ENCODE measurements at regions not wholly inside any gene's neighbourhood (a gene's known extent, or its start where the extent isn't known, plus 50 kb on each side); places are given as distances from the start of the nearest gene placed in this dataset.

DNA sequence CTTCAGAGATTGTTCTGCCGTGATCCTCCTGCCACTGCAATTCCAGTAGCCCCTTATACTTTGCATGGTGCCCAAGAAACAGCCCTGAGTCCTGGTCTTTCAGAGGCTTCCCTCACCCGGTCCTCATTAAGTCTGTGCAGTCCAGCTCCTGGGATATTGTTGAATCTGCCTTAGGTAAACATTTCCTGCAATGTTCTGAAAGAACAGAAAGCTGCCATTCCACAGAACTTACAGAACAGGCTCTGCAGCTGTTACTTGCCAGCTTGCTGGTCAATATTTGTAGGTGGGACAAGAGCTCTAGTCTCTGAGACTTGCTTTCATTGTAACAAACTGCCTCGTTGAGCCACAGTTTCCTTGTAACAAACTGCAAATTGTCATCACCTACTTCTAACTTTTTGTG lies 115.0 kb upstream of the KIF5B start:
- DNase-seq (ENCODE audit: low read depth in 2 of 2) = no peak

DNA sequence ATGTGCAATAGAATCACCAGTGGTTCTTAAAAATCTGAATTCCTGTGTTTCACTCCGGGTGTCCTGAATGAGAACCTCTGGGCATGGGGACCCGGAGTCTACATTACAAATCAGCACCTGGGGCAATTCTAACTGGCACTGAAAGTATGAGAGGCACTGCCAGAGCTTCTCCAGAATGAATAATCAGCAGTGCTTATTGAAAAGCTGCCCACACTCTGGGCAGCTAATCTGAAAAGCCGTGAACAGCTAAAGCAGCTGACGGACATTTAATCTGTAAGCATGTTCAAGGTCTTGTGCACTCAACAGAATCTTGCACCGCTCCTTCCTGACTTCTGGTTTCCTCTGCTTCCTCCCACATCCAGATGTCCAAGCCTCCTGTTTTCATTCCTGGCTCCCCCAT lies 113.3 kb upstream of the KIF5B start:
- DNase-seq (ENCODE audit: low read depth in 2 of 2) = no peak

DNA sequence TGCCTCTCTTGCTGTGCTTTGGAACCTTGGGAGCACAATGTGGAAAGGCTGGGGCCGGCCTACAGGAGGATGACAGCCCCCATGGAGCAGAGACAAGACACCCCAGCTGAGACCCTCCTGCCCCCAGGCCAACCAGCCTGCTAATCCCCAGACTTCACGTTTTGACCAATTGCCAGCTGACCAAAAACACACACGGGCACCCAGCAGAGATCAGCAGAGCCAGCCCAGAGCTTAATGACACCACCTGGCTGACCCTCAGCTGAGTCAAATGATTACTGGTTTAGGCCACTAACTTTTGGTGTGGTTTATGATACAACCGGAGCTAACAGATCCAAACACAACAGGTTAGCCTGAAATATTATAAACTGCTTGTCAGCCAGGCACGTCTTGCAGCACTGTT lies 111.2 kb upstream of the KIF5B start:
- no peak for DNase-seq (ENCODE audit: low read depth in 2 of 2)

DNA sequence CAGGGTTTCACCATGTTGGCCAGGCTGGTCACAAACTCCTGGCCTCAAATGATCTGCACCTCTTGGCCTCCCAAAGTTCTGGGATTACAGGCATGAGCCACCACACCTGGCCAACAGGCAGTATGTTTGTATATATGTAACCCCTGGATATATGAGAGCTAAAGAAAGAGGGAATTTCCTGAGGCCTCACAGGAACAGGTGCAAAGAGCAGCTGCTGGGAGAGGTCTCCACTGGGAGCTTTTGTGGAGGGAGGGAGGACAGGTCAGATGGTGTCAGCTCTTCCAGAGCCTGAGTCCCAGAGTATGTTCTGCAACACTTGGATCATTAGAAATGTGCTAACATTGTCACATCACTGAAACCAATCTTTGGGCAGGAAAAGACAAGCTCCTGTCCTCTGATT lies 110.1 kb upstream of the KIF5B start:
- no peak for DNase-seq (ENCODE audit: low read depth in 2 of 2)

DNA sequence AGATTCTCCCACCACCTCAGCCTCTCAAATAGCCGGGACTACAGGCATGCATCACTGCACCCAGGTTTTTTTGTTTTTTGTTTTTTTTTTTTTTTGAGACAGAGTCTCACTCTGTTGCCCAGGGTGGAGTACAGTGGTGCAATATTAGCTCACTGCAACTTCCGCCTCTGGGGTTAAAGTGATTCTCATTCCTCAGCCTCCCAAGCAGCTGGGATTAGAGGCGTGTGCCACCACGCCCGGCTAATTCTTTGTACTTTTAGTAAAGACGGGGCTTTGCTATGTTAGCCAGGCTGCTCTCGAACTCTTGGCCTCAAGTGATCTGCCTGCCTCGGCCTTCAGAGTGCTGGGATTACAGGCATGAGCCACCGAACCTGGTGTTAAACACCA lies 107.5 kb upstream of the KIF5B start:
- DNase-seq (ENCODE audit: low read depth in 2 of 2) = no peak

DNA sequence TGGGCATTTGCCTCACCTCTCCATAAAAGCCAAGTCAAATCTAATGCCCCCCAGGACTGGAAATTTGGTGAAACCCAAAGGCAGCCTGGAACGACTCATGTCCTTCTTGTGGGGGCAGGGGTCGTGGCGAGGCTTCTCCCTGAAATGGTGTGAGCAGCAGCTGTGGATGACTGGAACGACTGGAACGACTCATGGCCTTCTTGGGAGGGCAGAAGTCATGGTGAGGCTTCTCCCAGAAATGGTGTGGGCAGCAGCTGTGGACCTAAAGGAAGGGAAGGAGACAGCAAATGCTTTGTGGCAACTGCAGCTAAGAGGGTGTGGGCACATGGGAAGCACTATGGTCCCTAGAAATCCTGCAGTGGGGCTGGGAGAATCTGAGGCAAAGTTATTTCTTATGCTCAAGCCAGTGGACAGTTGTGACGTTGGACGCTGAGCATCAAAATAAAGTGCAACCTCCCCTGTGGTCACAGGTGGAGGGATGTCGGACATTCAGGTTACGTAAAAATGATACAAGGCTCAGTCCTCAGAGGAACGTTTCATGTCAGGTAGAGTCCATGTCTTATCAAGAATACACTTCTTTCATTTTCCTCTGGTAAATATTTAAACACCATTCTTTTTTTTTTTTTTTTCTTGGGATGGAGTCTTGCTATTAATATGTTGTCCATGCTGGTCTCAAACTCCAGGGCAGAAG lies 107.0 kb upstream of the KIF5B start:
- no peak for DNase-seq (ENCODE audit: low read depth in 2 of 2)

DNA sequence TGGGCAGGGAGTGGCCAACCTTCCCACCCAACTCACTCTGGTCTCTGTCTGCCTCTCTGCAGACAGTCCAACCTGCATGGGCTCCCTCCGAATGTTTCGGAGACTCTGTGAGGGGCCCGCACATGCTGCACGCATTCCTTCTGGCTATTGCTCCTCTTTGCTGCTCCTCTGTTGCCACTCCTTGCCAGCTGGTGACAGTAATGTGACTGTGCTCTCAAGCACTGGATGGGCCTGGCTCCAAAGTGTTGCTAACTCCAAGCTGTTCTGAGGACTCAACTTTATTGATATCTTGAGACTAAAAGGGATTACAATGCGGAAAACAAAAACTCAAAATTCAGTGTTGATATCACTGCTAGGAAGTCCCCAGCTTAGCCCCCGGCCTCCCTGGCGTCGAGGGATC lies 105.4 kb upstream of the KIF5B start:
- no peak for DNase-seq (ENCODE audit: low read depth in 2 of 2)

DNA sequence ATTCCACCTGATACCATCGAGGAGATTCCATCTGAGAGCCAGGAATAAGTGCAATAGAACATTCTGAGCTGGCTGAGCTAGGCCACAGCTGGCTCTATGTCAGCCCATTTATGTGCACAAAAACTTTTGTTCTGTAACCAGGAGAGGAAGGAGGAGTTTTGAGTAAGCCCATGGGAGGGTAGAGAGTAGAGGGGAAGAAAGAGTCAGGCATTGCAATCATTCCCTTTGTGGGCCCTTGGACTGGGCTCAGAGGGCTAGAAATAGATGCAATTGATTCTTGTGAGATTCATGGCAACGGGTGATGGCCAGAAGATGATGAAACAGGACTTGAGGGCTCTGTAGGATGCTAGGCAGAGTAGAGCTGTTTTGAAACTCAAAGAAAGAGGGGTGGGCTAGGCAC lies 104.6 kb upstream of the KIF5B start:
- DNase-seq (ENCODE audit: low read depth in 2 of 2) = no peak

DNA sequence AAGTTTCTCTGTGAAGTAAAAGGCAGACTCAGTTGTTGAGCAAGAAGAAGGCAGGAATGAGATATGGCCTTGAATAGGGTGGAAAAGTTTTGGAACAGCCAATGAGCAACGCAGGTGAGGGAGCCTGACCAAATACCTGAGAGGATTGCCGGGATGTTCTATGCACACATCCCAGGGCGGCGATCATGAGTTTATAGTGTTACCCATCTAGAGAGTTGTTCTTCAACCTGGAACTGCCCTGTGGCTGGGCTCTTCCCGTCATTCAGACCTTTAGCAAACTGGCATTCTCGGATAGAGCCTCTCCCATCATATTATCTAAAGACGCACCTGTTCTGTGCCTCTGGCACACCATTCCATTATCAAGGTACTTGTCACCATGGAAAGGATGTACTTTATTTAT lies 103.0 kb upstream of the KIF5B start:
- no peak for DNase-seq (ENCODE audit: low read depth in 2 of 2)

DNA sequence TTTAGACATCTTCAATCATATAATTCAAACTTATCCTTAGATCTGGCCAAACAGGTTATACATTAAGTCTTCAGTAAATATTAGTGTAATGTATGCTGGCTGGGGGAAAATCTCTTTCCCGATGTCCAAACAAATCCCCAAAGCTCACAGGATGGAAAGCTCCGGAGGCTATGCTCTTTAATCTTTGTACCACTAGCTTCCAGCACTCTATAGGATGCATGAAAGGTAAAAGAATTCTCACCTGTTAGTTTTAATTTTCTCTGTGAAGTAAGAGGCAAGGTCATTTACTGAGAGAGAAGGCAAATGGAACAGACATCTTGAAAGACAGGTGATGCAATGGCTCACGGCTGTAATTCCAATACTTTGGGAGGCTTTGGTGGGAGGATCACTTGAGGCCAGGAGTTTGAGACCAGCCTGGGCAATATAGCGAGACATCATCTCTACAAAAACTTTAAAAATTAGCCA lies 99.8 kb upstream of the KIF5B start:
- DNase-seq (ENCODE audit: low read depth in 2 of 2) = no peak

DNA sequence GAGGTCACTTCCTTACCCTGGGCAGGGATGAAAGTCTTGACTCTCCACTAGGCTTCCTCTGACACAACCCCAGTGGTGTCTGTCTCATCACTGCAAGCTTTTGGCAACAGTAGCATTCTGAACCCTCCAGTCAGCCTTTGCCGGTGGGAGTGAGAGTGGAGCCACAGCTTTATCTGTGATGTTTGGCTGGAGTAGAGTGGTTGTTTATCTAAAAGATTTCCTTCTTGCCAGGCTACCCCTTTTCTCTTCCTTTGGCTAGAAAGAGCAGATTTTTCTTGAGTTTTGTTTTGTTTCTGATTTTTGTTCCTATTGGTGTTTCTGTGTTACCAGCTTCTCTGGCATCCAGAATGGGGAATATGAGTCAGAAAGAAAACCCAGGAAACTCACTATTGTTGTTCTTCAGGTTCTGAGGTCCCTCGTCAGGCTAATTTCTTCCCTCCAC lies 98.9 kb upstream of the KIF5B start:
- no peak for DNase-seq (ENCODE audit: low read depth in 2 of 2)

DNA sequence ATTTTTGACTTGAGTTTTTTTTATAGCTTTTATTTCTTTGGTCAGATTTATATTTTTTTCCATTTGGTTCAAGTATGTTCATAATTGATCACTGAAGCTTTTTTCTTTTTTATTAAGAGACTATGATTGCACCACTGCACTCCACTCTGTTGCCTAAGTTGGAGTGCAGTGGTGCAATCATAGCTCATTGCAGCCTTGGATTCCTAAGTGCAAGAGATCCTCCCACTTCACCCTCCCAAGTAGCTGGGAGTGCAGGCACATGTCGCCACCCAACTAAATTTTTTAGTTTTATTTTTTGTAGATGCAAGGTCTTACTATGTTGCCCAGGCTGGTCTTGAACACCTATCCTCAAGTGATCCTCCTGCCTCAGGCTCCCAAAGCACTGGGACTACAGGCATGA lies 97.7 kb upstream of the KIF5B start:
- no peak for DNase-seq (ENCODE audit: low read depth in 2 of 2)

DNA sequence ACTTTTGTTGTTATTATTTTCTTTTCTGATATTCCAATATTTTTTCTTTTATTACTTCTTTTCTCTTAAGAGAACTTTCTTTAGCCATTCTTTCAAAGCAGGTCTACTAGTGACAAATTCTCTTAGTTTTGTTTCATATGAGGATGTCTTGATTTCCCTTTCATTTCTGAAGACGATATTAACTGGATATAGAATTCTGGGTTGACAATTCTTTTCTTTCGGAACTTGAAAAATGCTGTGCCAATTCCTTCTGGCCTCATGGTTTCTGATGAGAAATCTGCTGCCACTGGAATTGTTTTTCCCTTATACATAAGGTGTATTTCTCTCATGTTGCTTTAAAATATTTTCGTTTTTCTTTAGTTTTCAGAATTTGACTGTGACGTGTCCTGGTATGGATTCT lies 97.0 kb upstream of the KIF5B start:
- DNase-seq (ENCODE audit: low read depth in 2 of 2) = no peak

DNA sequence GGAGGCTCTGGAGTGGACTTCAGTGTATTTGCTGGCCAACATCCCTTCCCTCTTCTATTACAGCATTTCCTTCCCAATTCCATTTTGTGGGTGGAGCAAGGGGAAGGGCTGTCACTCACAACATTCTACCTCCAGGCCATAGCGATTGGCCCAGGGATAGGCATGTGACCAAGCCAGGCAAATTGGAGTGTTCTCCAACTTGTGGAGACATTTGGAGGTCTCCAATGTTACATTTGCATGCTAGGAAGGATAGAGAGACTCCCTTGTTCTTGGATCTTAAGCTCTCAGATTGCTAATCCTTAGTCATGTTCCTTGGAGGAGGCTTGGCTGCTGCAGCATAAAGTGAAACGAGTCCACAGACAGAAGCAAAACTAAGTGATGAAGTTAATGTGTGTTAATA lies 95.6 kb upstream of the KIF5B start:
- DNase-seq (ENCODE audit: low read depth in 2 of 2) = no peak

DNA sequence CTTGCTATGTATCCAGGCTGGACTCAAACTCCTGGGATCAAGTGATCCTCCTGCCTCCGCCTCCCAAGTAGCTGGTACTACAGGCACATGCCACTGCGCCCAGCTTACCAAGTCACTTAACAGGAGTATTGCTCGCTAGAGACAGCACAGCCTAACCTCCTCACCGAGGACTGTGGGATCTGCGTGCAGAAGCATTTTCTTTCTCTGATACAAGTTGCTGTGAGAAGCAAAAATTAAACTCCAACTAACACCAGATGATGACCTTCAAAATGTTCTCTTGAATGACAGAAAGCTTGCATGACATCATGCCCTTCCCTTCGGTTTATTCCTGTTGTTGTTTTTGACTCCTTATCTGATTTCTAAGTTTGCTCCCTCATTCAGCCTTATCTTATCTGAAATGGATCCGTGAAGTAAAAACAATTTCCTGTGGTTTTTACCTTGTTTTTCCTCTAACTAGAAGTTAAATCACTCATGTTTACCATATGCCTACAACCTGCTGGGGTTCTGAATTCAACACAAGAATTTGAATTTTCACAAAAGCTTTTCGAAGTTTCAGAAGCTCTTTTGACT lies 94.4 kb upstream of the KIF5B start:
- DNase-seq (ENCODE audit: low read depth in 2 of 2) = no peak

DNA sequence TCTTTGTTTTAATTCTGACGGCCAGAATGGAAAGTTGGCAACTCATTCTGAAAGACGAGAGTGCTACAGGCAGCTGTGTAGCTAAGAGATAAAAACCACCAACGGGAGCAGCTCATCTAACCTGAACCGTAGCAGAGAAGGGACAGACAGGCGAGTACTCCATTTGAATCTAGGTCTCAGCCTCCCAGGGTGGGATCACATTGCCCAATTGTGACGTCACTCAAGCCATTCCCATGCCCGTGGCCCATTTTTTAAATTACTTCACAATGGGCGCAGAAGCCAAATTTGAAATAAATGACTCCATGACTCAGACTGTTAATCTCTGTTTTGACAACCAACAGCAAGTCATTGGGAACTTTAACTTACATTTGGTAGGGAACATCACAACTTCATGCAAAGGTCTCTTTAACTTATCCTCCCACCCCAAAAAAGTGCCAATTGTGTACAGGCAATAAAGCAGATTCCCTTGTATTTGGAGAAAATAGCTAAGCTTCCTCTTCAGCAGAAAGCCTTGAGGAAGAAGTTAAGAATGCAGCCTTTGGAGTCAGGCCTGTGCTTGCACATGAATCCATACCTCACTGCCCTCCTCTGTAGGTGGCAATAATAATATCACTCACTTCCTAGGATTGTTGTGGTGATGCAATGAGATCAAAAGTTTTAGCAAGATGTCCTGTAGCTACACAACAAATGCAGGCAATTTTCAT lies 93.2 kb upstream of the KIF5B start:
- DNase-seq (ENCODE audit: low read depth in 2 of 2) = no peak

DNA sequence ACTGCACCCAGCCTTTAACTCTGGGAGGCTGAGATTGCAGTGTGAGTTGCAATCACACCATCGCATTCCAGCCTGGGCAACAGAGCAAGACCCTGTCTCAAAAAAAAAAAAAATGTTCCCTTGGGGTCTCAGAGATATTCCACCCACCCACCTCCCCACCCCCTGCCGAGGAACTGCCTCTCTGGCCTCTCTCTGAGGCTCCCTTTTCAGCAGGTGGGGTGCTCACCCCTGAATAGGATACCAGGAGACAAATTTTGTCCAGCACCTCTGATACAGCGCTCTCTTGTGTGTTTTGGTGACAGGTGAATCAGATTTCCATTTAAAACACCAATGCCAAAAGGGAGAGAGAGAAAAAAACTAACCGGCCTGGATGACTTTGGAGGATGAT lies 92.6 kb upstream of the KIF5B start:
- DNase-seq (ENCODE audit: low read depth in 2 of 2) = no peak

DNA sequence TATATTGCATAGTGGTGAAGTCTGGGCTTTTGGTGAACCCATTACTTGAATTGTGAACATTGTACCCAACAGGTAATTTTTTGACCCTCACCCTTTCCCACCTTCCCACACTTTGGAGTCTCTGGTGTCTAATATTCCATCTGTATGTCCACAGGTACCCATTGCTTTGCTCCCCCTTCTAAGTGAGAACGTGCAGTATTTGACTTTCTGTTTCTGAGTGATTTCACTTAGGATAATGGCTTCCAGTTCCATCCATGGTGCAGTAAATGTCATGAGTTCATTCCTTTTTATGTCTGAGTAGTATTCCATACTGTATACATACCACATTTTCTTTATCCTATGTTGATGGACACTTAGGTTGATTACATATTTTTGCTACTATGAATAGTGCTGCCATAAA lies 91.5 kb upstream of the KIF5B start:
- DNase-seq (ENCODE audit: low read depth in 2 of 2) = no peak

DNA sequence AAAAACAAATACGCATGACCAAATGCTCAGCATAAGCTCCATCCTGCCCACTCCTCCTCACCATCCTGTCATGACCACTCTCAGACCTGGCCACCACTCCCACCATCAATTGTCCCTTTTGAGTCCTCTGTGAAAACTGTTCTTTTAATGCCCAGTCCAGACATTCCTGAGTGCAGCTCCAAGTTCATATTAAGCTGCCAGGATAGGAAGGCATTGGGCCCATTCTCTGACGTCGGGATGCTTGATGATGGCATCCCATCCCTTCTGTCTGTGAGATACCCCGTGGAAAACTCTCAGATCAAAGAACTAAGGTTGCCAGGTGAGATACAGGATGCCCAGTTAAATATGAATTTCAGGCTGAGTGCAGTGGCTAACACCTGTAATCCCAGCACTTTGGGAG lies 89.9 kb upstream of the KIF5B start:
- no peak for DNase-seq (ENCODE audit: low read depth in 2 of 2)

DNA sequence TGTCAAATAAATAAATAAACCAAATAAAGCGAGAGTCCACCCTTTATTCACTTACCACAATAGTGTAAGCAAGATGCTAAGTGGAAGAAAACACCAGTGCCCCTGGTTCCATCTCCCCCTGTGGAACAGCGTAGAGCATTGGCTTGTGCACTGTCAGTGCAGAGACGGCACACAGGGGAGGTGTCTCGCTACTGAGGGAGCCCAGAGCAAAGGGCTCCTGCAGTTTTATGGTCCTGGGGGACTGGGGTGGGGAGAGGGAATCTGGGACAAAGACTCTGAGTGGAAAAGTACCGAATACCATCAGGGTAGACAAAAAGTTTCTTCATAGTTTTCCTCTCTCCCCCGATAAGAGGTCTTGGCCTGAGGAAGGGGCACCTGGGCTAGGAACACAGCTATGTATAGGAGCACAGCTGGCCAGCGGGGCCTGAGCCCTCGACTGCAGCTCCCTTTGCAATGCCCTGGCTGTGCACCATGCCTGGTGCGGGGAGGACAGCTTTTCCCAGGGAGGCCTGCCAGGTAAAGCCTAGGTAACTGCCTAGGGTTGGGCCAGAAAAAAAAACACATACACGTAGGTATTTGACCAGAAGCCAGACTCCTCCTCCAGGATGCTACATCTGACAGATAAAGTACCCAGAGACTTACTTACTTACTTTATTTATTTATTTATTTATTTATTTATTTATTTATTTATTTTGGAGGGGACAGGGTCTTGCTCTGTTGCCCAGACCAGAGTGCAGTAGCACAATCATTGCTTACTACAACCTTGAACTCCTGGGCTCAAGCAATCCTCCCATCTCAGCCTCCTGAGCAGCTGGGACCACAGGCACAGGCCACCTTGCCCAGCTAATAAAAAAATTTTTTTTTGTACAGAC lies 88.8 kb upstream of the KIF5B start:
- no peak for DNase-seq (ENCODE audit: low read depth in 2 of 2)

DNA sequence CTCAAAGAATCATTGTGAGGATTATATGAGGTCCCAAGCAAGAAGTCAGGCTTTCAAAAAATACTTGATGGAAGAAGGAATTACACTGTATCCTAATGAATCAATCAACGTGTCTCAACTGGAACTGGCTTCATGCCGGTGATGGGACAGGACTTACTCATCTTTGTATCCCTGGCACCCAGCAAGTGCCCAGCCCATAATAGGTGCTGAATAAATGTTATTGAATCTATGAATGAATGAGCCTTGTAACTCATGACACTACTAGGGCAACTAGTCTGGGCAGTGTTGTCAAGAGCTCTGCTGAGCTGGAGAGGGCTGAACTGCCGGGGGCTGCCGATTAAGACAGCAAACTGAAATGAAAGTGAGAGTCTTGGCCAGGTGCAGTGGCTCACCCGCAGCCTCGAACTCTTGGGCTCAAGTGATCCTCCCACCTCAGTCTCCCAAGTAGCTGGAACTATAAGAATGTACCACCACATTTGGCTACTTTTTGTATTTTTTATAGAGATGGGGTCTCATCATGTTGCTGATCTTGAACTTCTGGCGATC lies 87.2 kb upstream of the KIF5B start:
- no peak for DNase-seq (ENCODE audit: low read depth in 2 of 2)

DNA sequence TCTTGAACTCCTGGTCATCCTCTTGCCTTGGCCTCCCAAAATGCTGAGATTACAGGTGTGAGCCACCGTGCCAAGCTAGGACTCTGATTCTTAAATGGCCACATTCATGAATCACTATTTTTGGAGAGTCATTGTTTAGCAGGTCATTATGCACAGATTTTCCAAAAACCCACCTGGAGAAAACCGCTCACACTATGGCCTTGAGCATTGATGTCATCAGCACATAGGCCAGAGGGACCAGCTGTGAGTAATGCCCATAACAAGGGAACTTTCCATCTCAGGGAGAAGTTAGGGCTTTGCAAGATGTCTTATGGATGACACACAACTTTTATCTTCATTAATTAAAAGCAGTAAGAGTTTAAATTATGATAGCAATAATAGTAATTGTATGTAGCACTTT lies 86.4 kb upstream of the KIF5B start:
- no peak for DNase-seq (ENCODE audit: low read depth in 2 of 2)

Measured in stimulated activated CD4-positive, alpha-beta T cell treated with anti-CD3 and anti-CD28 coated beads, Interleukin-1b, Interleukin-23, amount 100 ng/mL, for 4 hours (primary cell).